ENCODE measurements at regions not wholly inside any gene's neighbourhood (a gene's known extent, or its start where the extent isn't known, plus 50 kb on each side); places are given as distances from the start of the nearest gene placed in this dataset.

GRCh38 chr3:127078626-127079025 lies 95.7 kb downstream of the PLXNA1 start:
- no peaks in the 10 kb centered on the region for H3F3A ChIP-seq (replicated peaks; ENCODE audit: low read depth)
- H3K9me2 ChIP-seq (ENCODE audit: insufficient read depth), result no peaks in the 10 kb centered on the region
- no peaks in the 10 kb centered on the region for H3K36me3 ChIP-seq (ENCODE audit: insufficient read depth)
- H3K4me2 ChIP-seq, result no peak overlapping the region
- no peaks in the 10 kb centered on the region for H3K4me1 ChIP-seq (ENCODE audit: insufficient read depth)
- TF ChIP-seq JUNB (IDR thresholded peaks at IDR 0.05; ENCODE audit: unreplicated experiment) (no peak), STAT1 (IDR thresholded peaks at IDR 0.05; ENCODE audit: unreplicated experiment) (no peak), ZNF331 (CRISPR knock-in tag; IDR thresholded peaks at IDR 0.05; ENCODE audit: low read depth) (no peak), CTCF (conservative IDR thresholded peaks at IDR 0.05; ENCODE audit: low read depth in 2 of 2) (no peak), CREB1 (CRISPR knock-in tag; IDR thresholded peaks at IDR 0.05; ENCODE audit: low read depth) (no peak), ETS1 (IDR thresholded peaks at IDR 0.05) (no peak), ZNF114 (CRISPR knock-in tag; IDR thresholded peaks at IDR 0.05) (no peak), EZH2 (IDR thresholded peaks at IDR 0.05; ENCODE audit: low read depth, unreplicated experiment) (no peak), POLR2AphosphoS5 (IDR thresholded peaks at IDR 0.05; ENCODE audit: low read depth) (no peak), EZH2phosphoT487 (IDR thresholded peaks at IDR 0.05; ENCODE audit: unreplicated experiment) (no peak), NANOG (IDR thresholded peaks at IDR 0.05; ENCODE audit: borderline replicate concordance) (no peak)
- TF ChIP-seq, protein P1, sequence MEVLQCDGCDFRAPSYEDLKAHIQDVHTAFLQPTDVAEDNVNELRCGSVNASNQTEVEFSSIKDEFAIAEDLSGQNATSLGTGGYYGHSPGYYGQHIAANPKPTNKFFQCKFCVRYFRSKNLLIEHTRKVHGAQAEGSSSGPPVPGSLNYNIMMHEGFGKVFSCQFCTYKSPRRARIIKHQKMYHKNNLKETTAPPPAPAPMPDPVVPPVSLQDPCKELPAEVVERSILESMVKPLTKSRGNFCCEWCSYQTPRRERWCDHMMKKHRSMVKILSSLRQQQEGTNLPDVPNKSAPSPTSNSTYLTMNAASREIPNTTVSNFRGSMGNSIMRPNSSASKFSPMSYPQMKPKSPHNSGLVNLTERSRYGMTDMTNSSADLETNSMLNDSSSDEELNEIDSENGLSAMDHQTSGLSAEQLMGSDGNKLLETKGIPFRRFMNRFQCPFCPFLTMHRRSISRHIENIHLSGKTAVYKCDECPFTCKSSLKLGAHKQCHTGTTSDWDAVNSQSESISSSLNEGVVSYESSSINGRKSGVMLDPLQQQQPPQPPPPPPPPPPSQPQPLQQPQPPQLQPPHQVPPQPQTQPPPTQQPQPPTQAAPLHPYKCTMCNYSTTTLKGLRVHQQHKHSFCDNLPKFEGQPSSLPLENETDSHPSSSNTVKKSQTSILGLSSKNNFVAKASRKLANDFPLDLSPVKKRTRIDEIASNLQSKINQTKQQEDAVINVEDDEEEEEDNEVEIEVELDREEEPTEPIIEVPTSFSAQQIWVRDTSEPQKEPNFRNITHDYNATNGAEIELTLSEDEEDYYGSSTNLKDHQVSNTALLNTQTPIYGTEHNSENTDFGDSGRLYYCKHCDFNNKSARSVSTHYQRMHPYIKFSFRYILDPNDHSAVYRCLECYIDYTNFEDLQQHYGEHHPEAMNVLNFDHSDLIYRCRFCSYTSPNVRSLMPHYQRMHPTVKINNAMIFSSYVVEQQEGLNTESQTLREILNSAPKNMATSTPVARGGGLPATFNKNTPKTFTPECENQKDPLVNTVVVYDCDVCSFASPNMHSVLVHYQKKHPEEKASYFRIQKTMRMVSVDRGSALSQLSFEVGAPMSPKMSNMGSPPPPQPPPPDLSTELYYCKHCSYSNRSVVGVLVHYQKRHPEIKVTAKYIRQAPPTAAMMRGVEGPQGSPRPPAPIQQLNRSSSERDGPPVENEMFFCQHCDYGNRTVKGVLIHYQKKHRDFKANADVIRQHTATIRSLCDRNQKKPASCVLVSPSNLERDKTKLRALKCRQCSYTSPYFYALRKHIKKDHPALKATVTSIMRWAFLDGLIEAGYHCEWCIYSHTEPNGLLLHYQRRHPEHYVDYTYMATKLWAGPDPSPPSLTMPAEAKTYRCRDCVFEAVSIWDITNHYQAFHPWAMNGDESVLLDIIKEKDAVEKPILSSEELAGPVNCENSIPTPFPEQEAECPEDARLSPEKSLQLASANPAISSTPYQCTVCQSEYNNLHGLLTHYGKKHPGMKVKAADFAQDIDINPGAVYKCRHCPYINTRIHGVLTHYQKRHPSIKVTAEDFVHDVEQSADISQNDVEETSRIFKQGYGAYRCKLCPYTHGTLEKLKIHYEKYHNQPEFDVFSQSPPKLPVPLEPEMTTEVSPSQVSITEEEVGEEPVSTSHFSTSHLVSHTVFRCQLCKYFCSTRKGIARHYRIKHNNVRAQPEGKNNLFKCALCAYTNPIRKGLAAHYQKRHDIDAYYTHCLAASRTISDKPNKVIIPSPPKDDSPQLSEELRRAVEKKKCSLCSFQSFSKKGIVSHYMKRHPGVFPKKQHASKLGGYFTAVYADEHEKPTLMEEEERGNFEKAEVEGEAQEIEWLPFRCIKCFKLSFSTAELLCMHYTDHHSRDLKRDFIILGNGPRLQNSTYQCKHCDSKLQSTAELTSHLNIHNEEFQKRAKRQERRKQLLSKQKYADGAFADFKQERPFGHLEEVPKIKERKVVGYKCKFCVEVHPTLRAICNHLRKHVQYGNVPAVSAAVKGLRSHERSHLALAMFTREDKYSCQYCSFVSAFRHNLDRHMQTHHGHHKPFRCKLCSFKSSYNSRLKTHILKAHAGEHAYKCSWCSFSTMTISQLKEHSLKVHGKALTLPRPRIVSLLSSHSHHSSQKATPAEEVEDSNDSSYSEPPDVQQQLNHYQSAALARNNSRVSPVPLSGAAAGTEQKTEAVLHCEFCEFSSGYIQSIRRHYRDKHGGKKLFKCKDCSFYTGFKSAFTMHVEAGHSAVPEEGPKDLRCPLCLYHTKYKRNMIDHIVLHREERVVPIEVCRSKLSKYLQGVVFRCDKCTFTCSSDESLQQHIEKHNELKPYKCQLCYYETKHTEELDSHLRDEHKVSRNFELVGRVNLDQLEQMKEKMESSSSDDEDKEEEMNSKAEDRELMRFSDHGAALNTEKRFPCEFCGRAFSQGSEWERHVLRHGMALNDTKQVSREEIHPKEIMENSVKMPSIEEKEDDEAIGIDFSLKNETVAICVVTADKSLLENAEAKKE (CRISPR knock-in tag; IDR thresholded peaks at IDR 0.05), result no peak
- TF ChIP-seq, protein P2, sequence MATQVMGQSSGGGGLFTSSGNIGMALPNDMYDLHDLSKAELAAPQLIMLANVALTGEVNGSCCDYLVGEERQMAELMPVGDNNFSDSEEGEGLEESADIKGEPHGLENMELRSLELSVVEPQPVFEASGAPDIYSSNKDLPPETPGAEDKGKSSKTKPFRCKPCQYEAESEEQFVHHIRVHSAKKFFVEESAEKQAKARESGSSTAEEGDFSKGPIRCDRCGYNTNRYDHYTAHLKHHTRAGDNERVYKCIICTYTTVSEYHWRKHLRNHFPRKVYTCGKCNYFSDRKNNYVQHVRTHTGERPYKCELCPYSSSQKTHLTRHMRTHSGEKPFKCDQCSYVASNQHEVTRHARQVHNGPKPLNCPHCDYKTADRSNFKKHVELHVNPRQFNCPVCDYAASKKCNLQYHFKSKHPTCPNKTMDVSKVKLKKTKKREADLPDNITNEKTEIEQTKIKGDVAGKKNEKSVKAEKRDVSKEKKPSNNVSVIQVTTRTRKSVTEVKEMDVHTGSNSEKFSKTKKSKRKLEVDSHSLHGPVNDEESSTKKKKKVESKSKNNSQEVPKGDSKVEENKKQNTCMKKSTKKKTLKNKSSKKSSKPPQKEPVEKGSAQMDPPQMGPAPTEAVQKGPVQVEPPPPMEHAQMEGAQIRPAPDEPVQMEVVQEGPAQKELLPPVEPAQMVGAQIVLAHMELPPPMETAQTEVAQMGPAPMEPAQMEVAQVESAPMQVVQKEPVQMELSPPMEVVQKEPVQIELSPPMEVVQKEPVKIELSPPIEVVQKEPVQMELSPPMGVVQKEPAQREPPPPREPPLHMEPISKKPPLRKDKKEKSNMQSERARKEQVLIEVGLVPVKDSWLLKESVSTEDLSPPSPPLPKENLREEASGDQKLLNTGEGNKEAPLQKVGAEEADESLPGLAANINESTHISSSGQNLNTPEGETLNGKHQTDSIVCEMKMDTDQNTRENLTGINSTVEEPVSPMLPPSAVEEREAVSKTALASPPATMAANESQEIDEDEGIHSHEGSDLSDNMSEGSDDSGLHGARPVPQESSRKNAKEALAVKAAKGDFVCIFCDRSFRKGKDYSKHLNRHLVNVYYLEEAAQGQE (IDR thresholded peaks at IDR 0.05; ENCODE audit: unreplicated experiment), result no peak
- Mint-ChIP-seq H3K4me3 (no peak overlapping the region), H3K27me3 (ENCODE audit: insufficient read depth, low read depth, poor library complexity) (peaks cover 4% of the 10 kb centered on the region), H3K4me1 (no peaks in the 10 kb centered on the region; the same call in 1 of the 3 replicates), H3K9me3 (peaks cover 10% of the 10 kb centered on the region; the same call in 2 of the 3 replicates), H3K27ac (no peak overlapping the region), H3K36me3 (ENCODE audit: low read depth) (no peaks in the 10 kb centered on the region)
- H3K27ac ChIP-seq (ENCODE audit: low read depth), result no peak overlapping the region
- no peak for ATAC-seq
- no peaks in the 10 kb centered on the region for H4K20me1 ChIP-seq (replicated peaks; ENCODE audit: insufficient read depth)
- H3K79me2 ChIP-seq (replicated peaks; ENCODE audit: insufficient read depth), result no peaks in the 10 kb centered on the region
- H2AFZ ChIP-seq, result no peak overlapping the region
- H3K4me3 ChIP-seq, result no peak overlapping the region
- no peak for DNase-seq (ENCODE audit: low spot score)
- H3K27me3 ChIP-seq (ENCODE audit: insufficient read depth), result no peaks in the 10 kb centered on the region

Measured in GM23338 (cell line).